DOHH2 (cell line): ENCODE measurements at regions not wholly inside any gene's neighbourhood (a gene's known extent, or its start where the extent isn't known, plus 50 kb on each side); places are given as distances from the start of the nearest gene placed in this dataset.

Source experiments
- CTCF ChIP-seq: fragments of 200-600 bp; sonication (generic); IDR thresholded peaks from one replicate; pipeline ENCODE4 v1.5.1; 2014; ENCODE audit warnings: antibody characterized with exemption, mild to moderate bottlenecking, low read depth, low read length; ENCODE audit not compliant: poor library complexity, severe bottlenecking
- EZH2phosphoT487 ChIP-seq: fragments of 200-600 bp; sonication (generic); IDR thresholded peaks from 2 replicates; pipeline ENCODE4 v1.6.1; 2017; ENCODE audit warnings: borderline replicate concordance, mild to moderate bottlenecking, antibody characterized with exemption, low read length, moderate library complexity, mixed read lengths

GRCh38 chr17:71850812-71851211, 270.0 kb upstream of the SOX9 start:
- no peak for TF ChIP-seq CTCF
- TF ChIP-seq EZH2phosphoT487, result no peak
